ENCODE measurements at regions not wholly inside any gene's neighbourhood (a gene's known extent, or its start where the extent isn't known, plus 50 kb on each side); places are given as distances from the start of the nearest gene placed in this dataset.

GRCh38 chr10:8216893-8217292 lies 162.4 kb downstream of the GATA3 start:
- no peak for DNase-seq (ENCODE audit: extremely low spot score)
- ChIA-PET CTCF (interaction anchor here (0.9 kb wide), 1 partner anchor 18 kb away, joined by 3 read pairs; no protein-coding TSS in a partner anchor), POLR2A (no interaction called here)
- no peak for TF ChIP-seq CTCF (IDR thresholded peaks at IDR 0.05; ENCODE audit: control extremely low read depth, extremely low read depth, low read depth, missing control alignments)

GRCh38 chr10:8221451-8221850 lies 167.0 kb downstream of the GATA3 start:
- TF ChIP-seq CTCF (IDR thresholded peaks at IDR 0.05; ENCODE audit: control extremely low read depth, extremely low read depth, low read depth, missing control alignments) = no peak
- DNase-seq (ENCODE audit: extremely low spot score) = no peak
- ChIA-PET CTCF (no interaction called here), POLR2A (no interaction called here)

DNA sequence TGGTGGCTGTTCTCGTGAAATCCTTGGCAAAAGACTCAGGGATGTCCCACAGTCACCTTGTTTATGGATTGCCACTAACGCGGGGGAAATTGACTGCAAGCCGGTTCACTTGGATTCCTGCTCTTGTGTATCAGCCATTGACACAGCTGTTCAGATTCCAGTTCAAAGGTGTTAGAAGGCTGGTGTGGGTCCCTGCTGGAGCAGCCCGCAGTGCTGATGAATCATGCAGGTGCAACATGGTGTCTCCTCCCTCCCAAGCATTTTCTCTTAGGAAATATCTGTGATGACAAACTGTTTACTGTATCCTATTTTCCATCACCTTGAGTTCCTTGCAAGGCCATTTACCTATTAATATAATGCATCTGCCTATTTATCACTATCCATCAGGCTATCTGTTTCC lies 170.1 kb downstream of the GATA3 start:
- CTCF ChIA-PET = interaction anchor here (1.3 kb wide), 1 partner anchor 9 kb away, joined by 4 read pairs; no protein-coding TSS in a partner anchor
- DNase-seq (ENCODE audit: extremely low spot score) = no peak
- no peak for TF ChIP-seq CTCF (IDR thresholded peaks at IDR 0.05; ENCODE audit: control extremely low read depth, extremely low read depth, low read depth, missing control alignments)
- POLR2A ChIA-PET = no interaction called here

GRCh38 chr10:8225187-8225586 lies 170.7 kb downstream of the GATA3 start:
- ChIA-PET POLR2A (no interaction called here), CTCF (no interaction called here)
- no peak for DNase-seq (ENCODE audit: extremely low spot score)
- TF ChIP-seq CTCF (IDR thresholded peaks at IDR 0.05; ENCODE audit: control extremely low read depth, extremely low read depth, low read depth, missing control alignments) = no peak

DNA sequence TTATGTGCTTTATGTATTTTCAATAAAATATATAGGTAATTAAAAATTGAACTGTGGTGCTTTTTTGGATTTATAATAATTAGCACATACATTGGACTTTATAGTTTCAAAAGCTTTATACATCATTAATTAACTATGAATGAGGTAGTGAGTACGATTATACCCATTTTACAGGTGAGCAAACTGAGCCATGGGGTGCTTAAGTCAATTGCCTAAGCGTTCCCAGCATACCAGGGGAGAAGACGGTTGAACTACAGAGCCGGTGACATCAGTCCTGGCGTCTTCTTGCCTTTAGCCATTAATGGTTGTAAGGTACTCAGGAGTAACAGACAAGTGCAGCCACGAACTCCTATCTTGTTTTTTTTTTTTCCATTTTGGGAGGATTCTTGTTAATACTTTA lies 172.8 kb downstream of the GATA3 start:
- ChIA-PET CTCF (no interaction called here), POLR2A (no interaction called here)
- no peak for TF ChIP-seq CTCF (IDR thresholded peaks at IDR 0.05; ENCODE audit: control extremely low read depth, extremely low read depth, low read depth, missing control alignments)
- no peak for DNase-seq (ENCODE audit: extremely low spot score)

DNA sequence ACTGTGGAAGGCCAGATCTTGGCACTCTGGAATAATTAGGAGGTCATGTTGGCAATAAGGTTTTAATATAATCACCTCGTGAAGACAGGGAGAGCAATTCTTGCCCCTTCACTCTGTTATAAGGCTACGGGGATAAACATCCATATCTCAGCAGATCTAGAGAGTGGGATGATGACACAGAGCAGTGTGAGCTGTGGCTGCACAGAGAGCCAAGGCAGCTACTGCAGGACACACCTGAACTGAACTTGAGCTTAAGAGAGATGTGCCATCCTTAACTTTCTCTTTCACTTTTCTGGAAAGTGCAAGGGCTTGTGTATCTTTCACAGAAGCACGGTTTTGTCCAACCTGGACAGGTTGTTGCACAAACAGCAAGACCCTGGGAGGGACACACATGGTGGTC lies 174.7 kb downstream of the GATA3 start:
- no peak for TF ChIP-seq CTCF (IDR thresholded peaks at IDR 0.05; ENCODE audit: control extremely low read depth, extremely low read depth, low read depth, missing control alignments)
- CTCF ChIA-PET = no interaction called here

DNA sequence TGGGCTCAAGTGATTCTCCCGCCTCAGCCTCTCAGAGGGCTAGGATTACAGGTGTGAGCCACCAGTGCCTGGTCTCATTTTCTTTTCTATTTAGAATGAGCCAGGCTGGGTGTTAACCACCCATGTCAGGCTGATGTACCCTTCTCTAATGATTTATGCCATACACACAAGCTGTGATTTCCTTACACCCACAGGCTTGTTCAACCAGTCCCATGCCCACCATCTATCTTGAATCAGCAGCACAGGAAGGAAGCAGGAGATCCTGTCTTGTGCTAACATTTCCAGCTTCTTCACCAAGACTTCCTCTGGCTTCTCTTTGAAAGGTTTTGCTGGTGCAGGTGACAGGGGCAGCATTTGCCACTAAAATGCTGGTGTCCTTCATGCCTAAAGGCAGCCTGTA lies 176.4 kb downstream of the GATA3 start:
- no peak for TF ChIP-seq CTCF (IDR thresholded peaks at IDR 0.05; ENCODE audit: control extremely low read depth, extremely low read depth, low read depth, missing control alignments)
- CTCF ChIA-PET = interaction anchor here (1.2 kb wide), 1 partner anchor 13 kb away, joined by 4 read pairs; no protein-coding TSS in a partner anchor
- DNase-seq (ENCODE audit: extremely low spot score) = no peak
- POLR2A ChIA-PET = no interaction called here

More for the DNA sequence above, 174.7 kb downstream of the GATA3 start:
- POLR2A ChIA-PET = no interaction called here
- no peak for DNase-seq (ENCODE audit: extremely low spot score)
